Nephron (organoid): ENCODE measurements at regions not wholly inside any gene's neighbourhood (a gene's known extent, or its start where the extent isn't known, plus 50 kb on each side); places are given as distances from the start of the nearest gene placed in this dataset.
A peak's percentile ranks its signal among the peaks of the same experiment; 100 is the strongest.

Experiments used
- H3K27ac Mint-ChIP-seq, 3 experiments: 2 replicates each; pipeline ENCODE4 v1.8.0; 2020; ENCODE audit warnings: mixed read lengths in 3 of 3, mild to moderate bottlenecking in 2 of 3, moderate library complexity in 1 of 3
- H3K27me3 Mint-ChIP-seq: 2 replicates; pipeline ENCODE4 v1.8.0; 2021; ENCODE audit warnings: low read depth, mild to moderate bottlenecking, moderate library complexity, mixed read lengths
- H3K36me3 Mint-ChIP-seq: 2 replicates; pipeline ENCODE4 v1.8.0; 2020; ENCODE audit warnings: low read depth, mixed read lengths
- H3K4me1 Mint-ChIP-seq: 2 replicates; pipeline ENCODE4 v1.8.0; 2020; ENCODE audit warnings: mixed read lengths
- H3K4me3 Mint-ChIP-seq, 3 experiments: 2 replicates each; pipeline ENCODE4 v1.8.0; 2020; ENCODE audit warnings: mild to moderate bottlenecking in 3 of 3, mixed read lengths in 3 of 3, moderate library complexity in 2 of 3
- H3K9me3 Mint-ChIP-seq: 2 replicates; pipeline ENCODE4 v1.8.0; 2020; ENCODE audit warnings: mixed read lengths
- TF ChIP-seq, protein P1 (sequence below), 3 experiments: fragments of 200-600 bp; sonication (generic); IDR thresholded peaks; one replicate each; pipeline ENCODE4 v1.5.0; 2021; ENCODE audit warnings: antibody characterized with exemption in 3 of 3; ENCODE audit not compliant: unreplicated experiment in 3 of 3

GRCh38 chr15:81851325-81851724 lies 194.5 kb downstream of the MEX3B start:
- Mint-ChIP-seq H3K27ac (peak overlapping the region in 2 of 3 experiments; percentile 19 to 32), H3K4me1 (peaks cover 36% of the 10 kb centered on the region), H3K4me3 (no peak overlapping the region), H3K9me3 (no peaks in the 10 kb centered on the region), H3K36me3 (peaks cover 5% of the 10 kb centered on the region), H3K27me3 (no peaks in the 10 kb centered on the region)
- TF ChIP-seq, protein P1, sequence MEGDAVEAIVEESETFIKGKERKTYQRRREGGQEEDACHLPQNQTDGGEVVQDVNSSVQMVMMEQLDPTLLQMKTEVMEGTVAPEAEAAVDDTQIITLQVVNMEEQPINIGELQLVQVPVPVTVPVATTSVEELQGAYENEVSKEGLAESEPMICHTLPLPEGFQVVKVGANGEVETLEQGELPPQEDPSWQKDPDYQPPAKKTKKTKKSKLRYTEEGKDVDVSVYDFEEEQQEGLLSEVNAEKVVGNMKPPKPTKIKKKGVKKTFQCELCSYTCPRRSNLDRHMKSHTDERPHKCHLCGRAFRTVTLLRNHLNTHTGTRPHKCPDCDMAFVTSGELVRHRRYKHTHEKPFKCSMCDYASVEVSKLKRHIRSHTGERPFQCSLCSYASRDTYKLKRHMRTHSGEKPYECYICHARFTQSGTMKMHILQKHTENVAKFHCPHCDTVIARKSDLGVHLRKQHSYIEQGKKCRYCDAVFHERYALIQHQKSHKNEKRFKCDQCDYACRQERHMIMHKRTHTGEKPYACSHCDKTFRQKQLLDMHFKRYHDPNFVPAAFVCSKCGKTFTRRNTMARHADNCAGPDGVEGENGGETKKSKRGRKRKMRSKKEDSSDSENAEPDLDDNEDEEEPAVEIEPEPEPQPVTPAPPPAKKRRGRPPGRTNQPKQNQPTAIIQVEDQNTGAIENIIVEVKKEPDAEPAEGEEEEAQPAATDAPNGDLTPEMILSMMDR (IDR thresholded peaks at IDR 0.05; ENCODE audit: unreplicated experiment in 3 of 3): no peak

- no peaks in the 10 kb centered on the region for H3K36me3 Mint-ChIP-seq
- no peak overlapping the region for H3K4me3 Mint-ChIP-seq
- no peaks in the 10 kb centered on the region for H3K9me3 Mint-ChIP-seq
- H3K27ac Mint-ChIP-seq: no peak overlapping the region
- peaks cover 23% of the 10 kb centered on the region for H3K4me1 Mint-ChIP-seq
- TF ChIP-seq, protein P1 (IDR thresholded peaks at IDR 0.05; ENCODE audit: unreplicated experiment in 3 of 3): no peak
- H3K27me3 Mint-ChIP-seq: no peaks in the 10 kb centered on the region
Measured at GRCh38 chr15:81849289-81849688, 196.5 kb downstream of the MEX3B start.

DNA sequence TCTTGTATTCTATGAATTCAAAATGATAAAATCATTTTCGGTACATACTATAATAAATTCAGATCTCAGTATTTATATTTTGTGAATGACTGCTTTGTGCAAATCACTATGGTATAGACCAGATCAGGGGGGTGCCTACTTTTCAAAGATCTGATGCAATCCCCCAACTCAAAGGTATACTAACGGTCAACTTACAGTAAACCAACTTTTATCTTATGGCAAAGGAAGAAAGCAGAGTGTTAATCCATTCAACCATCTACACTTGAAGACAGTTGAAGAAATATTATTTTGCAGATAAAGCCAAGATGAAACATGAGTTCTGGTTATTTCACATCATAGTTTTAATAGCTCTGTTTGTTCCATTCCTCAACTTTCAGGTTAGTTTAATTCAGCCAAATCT lies 197.1 kb downstream of the MEX3B start:
- no peaks in the 10 kb centered on the region for H3K27me3 Mint-ChIP-seq
- no peaks in the 10 kb centered on the region for H3K9me3 Mint-ChIP-seq
- no peak overlapping the region for H3K4me3 Mint-ChIP-seq
- peaks cover 23% of the 10 kb centered on the region for H3K4me1 Mint-ChIP-seq
- TF ChIP-seq, protein P1 (IDR thresholded peaks at IDR 0.05; ENCODE audit: unreplicated experiment in 3 of 3): no peak
- H3K27ac Mint-ChIP-seq: no peak overlapping the region
- H3K36me3 Mint-ChIP-seq: no peaks in the 10 kb centered on the region

DNA sequence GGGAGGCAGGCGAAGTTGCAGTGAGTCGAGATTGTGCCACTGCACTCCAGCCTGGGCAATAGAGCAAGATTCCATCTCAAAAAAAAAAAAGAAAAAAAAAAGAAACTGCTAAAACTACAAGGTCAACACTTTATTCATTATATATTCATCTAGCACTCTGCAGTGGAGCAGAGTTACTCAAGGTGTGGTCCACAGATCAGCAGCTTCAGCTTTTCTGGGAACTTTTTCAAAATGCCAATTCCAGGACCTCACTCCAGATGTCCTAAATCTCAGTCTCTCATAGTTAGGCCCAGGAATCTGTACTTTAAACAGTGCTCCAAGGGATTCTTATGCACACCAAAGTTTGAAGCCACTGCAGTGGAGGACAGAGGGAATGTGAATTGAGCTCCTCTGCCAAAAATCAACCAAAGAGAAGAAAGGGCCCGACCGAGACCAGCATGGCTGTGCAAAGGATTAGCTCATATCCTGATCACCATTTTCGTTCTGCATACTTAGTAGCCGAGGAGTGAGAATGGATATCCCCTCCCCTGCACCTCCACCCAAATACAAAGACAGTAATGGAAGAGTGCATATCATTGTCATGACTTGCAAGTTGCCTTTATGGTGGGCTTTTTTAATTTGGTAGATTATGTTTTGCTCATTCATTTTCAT lies 201.9 kb downstream of the MEX3B start:
- H3K36me3 Mint-ChIP-seq: no peaks in the 10 kb centered on the region
- H3K27ac Mint-ChIP-seq: no peak overlapping the region
- H3K4me3 Mint-ChIP-seq: no peak overlapping the region
- H3K9me3 Mint-ChIP-seq: no peaks in the 10 kb centered on the region
- H3K27me3 Mint-ChIP-seq: no peaks in the 10 kb centered on the region
- peaks cover 5% of the 10 kb centered on the region for H3K4me1 Mint-ChIP-seq
- TF ChIP-seq, protein P1 (IDR thresholded peaks at IDR 0.05; ENCODE audit: unreplicated experiment in 3 of 3): no peak

GRCh38 chr15:81843226-81843625 lies 202.6 kb downstream of the MEX3B start:
- H3K4me1 Mint-ChIP-seq: peaks cover 5% of the 10 kb centered on the region
- no peak overlapping the region for H3K27ac Mint-ChIP-seq
- no peaks in the 10 kb centered on the region for H3K36me3 Mint-ChIP-seq
- no peak overlapping the region for H3K4me3 Mint-ChIP-seq
- H3K27me3 Mint-ChIP-seq: no peaks in the 10 kb centered on the region
- TF ChIP-seq, protein P1 (IDR thresholded peaks at IDR 0.05; ENCODE audit: unreplicated experiment in 3 of 3): no peak
- no peaks in the 10 kb centered on the region for H3K9me3 Mint-ChIP-seq

DNA sequence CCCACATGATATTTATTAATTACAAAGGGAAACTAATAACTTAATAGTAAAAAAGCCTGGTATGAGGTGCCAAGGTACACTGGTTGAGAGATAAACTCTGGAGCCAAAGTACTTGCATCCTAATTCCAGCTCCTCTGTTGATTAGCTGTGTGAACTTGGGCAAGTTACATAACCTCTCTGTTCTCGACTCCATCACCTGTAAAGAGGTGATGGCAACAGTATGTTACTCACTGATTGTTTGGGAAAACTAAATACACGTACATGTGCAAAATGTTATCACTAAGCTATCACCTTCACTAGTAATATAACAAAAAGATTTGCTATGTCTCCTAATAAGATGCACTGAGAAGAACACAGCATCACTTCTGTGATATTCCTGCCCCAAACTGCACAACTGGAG lies 206.4 kb downstream of the MEX3B start:
- TF ChIP-seq, protein P1 (IDR thresholded peaks at IDR 0.05; ENCODE audit: unreplicated experiment in 3 of 3): no peak
- Mint-ChIP-seq H3K27me3 (no peaks in the 10 kb centered on the region), H3K4me3 (no peak overlapping the region), H3K27ac (no peak overlapping the region), H3K36me3 (no peaks in the 10 kb centered on the region), H3K9me3 (no peaks in the 10 kb centered on the region), H3K4me1 (peaks cover 6% of the 10 kb centered on the region)
